ENCODE measurements at regions not wholly inside any gene's neighbourhood (a gene's known extent, or its start where the extent isn't known, plus 50 kb on each side); places are given as distances from the start of the nearest gene placed in this dataset.
"Not testable (repeated sequence)": the region's sequence is repeated elsewhere in the genome, so short reads cannot be mapped to it uniquely, and the experiment has no call there.

- H3K27me3 ChIP-seq (ENCODE audit: control insufficient read depth, insufficient read depth); H3K27ac ChIP-seq (ENCODE audit: low read length); DNase-seq; ATAC-seq; H3K4me1 ChIP-seq (ENCODE audit: control insufficient read depth, insufficient read depth, low read length); H3K4me3 ChIP-seq (ENCODE audit: low read length); H3K9me3 ChIP-seq (ENCODE audit: control insufficient read depth, low read length); intact Hi-C loops (cut with DNase I): not testable (repeated sequence)
- 69% methylated on average over 1 of the region's 1 CpG for WGBS
Measured at GRCh38 chrY:20382085-20382484, 193.5 kb upstream of the EIF1AY start.

- WGBS: 15% methylated on average over 1 of the region's 1 CpG
- no peaks in the 10 kb centered on the region for H3K4me1 ChIP-seq (ENCODE audit: control insufficient read depth, insufficient read depth, low read length)
- no peak overlapping the region for H3K4me3 ChIP-seq (ENCODE audit: low read length)
- H3K9me3 ChIP-seq (ENCODE audit: control insufficient read depth, low read length): no peaks in the 10 kb centered on the region
- ATAC-seq (no peak), DNase-seq (peak in 1 of 3 donors; percentile 16)
- H3K27me3 ChIP-seq (ENCODE audit: control insufficient read depth, insufficient read depth): no peaks in the 10 kb centered on the region
- H3K27ac ChIP-seq (ENCODE audit: low read length): no peak overlapping the region
- intact Hi-C loops (cut with DNase I): no loop called here
Measured at GRCh38 chrY:20408201-20408600, 167.4 kb upstream of the EIF1AY start.

- intact Hi-C loops (cut with DNase I): no loop called here
- ATAC-seq (no peak), DNase-seq (no peak)
- Histone ChIP-seq H3K27me3 (ENCODE audit: control insufficient read depth, insufficient read depth) (no peaks in the 10 kb centered on the region), H3K4me3 (ENCODE audit: low read length) (no peak overlapping the region), H3K4me1 (ENCODE audit: control insufficient read depth, insufficient read depth, low read length) (no peaks in the 10 kb centered on the region), H3K27ac (ENCODE audit: low read length) (no peak overlapping the region), H3K9me3 (ENCODE audit: control insufficient read depth, low read length) (no peaks in the 10 kb centered on the region)
Measured at GRCh38 chrY:20422752-20423151, 152.8 kb upstream of the EIF1AY start.

GRCh38 chrY:20433670-20434069, 141.9 kb upstream of the EIF1AY start:
- Histone ChIP-seq H3K9me3 (ENCODE audit: control insufficient read depth, low read length) (no peaks in the 10 kb centered on the region), H3K4me1 (ENCODE audit: control insufficient read depth, insufficient read depth, low read length) (no peaks in the 10 kb centered on the region), H3K4me3 (ENCODE audit: low read length) (no peak overlapping the region), H3K27ac (ENCODE audit: low read length) (no peak overlapping the region), H3K27me3 (ENCODE audit: control insufficient read depth, insufficient read depth) (no peaks in the 10 kb centered on the region)
- intact Hi-C loops (cut with DNase I): no loop called here
- 85% methylated on average over 1 of the region's 1 CpG for WGBS
- ATAC-seq: no peak
- DNase-seq: no peak

GRCh38 chrY:20444170-20444569, 131.4 kb upstream of the EIF1AY start:
- Histone ChIP-seq H3K27me3 (ENCODE audit: control insufficient read depth, insufficient read depth) (no peaks in the 10 kb centered on the region), H3K4me3 (ENCODE audit: low read length) (no peak overlapping the region), H3K4me1 (ENCODE audit: control insufficient read depth, insufficient read depth, low read length) (no peaks in the 10 kb centered on the region), H3K27ac (ENCODE audit: low read length) (no peak overlapping the region), H3K9me3 (ENCODE audit: control insufficient read depth, low read length) (no peaks in the 10 kb centered on the region)
- WGBS: 62% methylated on average over 3 of the region's 3 CpGs
- no peak for ATAC-seq
- no peak for DNase-seq
- intact Hi-C loops (cut with DNase I): no loop called here

- Histone ChIP-seq H3K27ac (ENCODE audit: low read length) (no peak overlapping the region), H3K27me3 (ENCODE audit: control insufficient read depth, insufficient read depth) (no peaks in the 10 kb centered on the region), H3K4me3 (ENCODE audit: low read length) (no peak overlapping the region), H3K4me1 (ENCODE audit: control insufficient read depth, insufficient read depth, low read length) (no peaks in the 10 kb centered on the region), H3K9me3 (ENCODE audit: control insufficient read depth, low read length) (no peaks in the 10 kb centered on the region)
- WGBS: 60% methylated on average over 2 of the region's 2 CpGs
- intact Hi-C loops (cut with DNase I): no loop called here
- DNase-seq (no peak), ATAC-seq (no peak)
Measured at GRCh38 chrY:20447601-20448000, 128.0 kb upstream of the EIF1AY start.

GRCh38 chrY:20449277-20449676, 126.3 kb upstream of the EIF1AY start:
- Histone ChIP-seq H3K4me3 (ENCODE audit: low read length) (no peak overlapping the region), H3K4me1 (ENCODE audit: control insufficient read depth, insufficient read depth, low read length) (no peaks in the 10 kb centered on the region), H3K9me3 (ENCODE audit: control insufficient read depth, low read length) (no peaks in the 10 kb centered on the region), H3K27ac (ENCODE audit: low read length) (no peak overlapping the region), H3K27me3 (ENCODE audit: control insufficient read depth, insufficient read depth) (no peaks in the 10 kb centered on the region)
- intact Hi-C loops (cut with DNase I): no loop called here
- 94% methylated on average over 7 of the region's 7 CpGs for WGBS
- DNase-seq (no peak), ATAC-seq (no peak)

- Histone ChIP-seq H3K4me3 (ENCODE audit: low read length) (no peak overlapping the region), H3K27me3 (ENCODE audit: control insufficient read depth, insufficient read depth) (no peaks in the 10 kb centered on the region), H3K9me3 (ENCODE audit: control insufficient read depth, low read length) (no peaks in the 10 kb centered on the region), H3K4me1 (ENCODE audit: control insufficient read depth, insufficient read depth, low read length) (no peaks in the 10 kb centered on the region), H3K27ac (ENCODE audit: low read length) (no peak overlapping the region)
- DNase-seq (no peak), ATAC-seq (no peak)
- WGBS: 32% methylated on average over 2 of the region's 2 CpGs
- intact Hi-C loops (cut with DNase I): no loop called here
Measured at GRCh38 chrY:20470140-20470539, 105.4 kb upstream of the EIF1AY start.

GRCh38 chrY:20515982-20516381, 59.6 kb upstream of the EIF1AY start:
- no peak for DNase-seq
- H3K27me3 ChIP-seq (ENCODE audit: control insufficient read depth, insufficient read depth): no peaks in the 10 kb centered on the region
- no peak overlapping the region for H3K27ac ChIP-seq (ENCODE audit: low read length)
- intact Hi-C loops (cut with DNase I): no loop called here
- no peak for ATAC-seq
- no peaks in the 10 kb centered on the region for H3K9me3 ChIP-seq (ENCODE audit: control insufficient read depth, low read length)
- 83% methylated on average over 2 of the region's 2 CpGs for WGBS
- no peaks in the 10 kb centered on the region for H3K4me1 ChIP-seq (ENCODE audit: control insufficient read depth, insufficient read depth, low read length)
- no peak overlapping the region for H3K4me3 ChIP-seq (ENCODE audit: low read length)

Measured in right cardiac atrium (tissue), 5 donors.